Rectal smooth muscle tissue (tissue), 1 donor: ENCODE measurements at regions not wholly inside any gene's neighbourhood (a gene's known extent, or its start where the extent isn't known, plus 50 kb on each side); places are given as distances from the start of the nearest gene placed in this dataset.
"Not testable (repeated sequence)": the region's sequence is repeated elsewhere in the genome, so short reads cannot be mapped to it uniquely, and the experiment has no call there.

Source experiments
- H3K27ac ChIP-seq: one replicate; pipeline ENCODE4 v1.7.0; 2013; ENCODE audit warnings: low read depth, low read length, inconsistent platforms
- H3K27me3 ChIP-seq: one replicate; pipeline ENCODE4 v1.7.0; 2013; ENCODE audit warnings: low read length; ENCODE audit not compliant: control insufficient read depth, insufficient read depth
- H3K36me3 ChIP-seq: one replicate; pipeline ENCODE4 v1.7.0; 2013; ENCODE audit warnings: low read length; ENCODE audit not compliant: control insufficient read depth, insufficient read depth
- H3K4me1 ChIP-seq: one replicate; pipeline ENCODE4 v1.7.0; 2013; ENCODE audit warnings: low read length; ENCODE audit not compliant: control insufficient read depth, insufficient read depth
- H3K4me3 ChIP-seq: one replicate; pipeline ENCODE4 v1.7.0; 2013; ENCODE audit warnings: low read length
- H3K9ac ChIP-seq: one replicate; pipeline ENCODE4 v1.7.0; 2013; ENCODE audit warnings: low read length

- peaks cover 13% of the 10 kb centered on the region for H3K4me1 ChIP-seq
- no peak overlapping the region for H3K9ac ChIP-seq
- no peaks in the 10 kb centered on the region for H3K27me3 ChIP-seq
- no peaks in the 10 kb centered on the region for H3K36me3 ChIP-seq
- H3K4me3 ChIP-seq, result no peak overlapping the region
- peak overlapping the region; percentile 77 for H3K27ac ChIP-seq
Measured at GRCh38 chr15:70235347-70235746, 137.6 kb upstream of the TLE3 start.

- Histone ChIP-seq H3K4me1 (peaks cover 13% of the 10 kb centered on the region), H3K27me3 (no peaks in the 10 kb centered on the region), H3K4me3 (no peak overlapping the region), H3K9ac (no peak overlapping the region), H3K36me3 (no peaks in the 10 kb centered on the region), H3K27ac (no peak overlapping the region)
Measured at GRCh38 chr15:70234256-70234905, 136.7 kb upstream of the TLE3 start.

- Histone ChIP-seq H3K4me1 (peaks cover 13% of the 10 kb centered on the region), H3K27ac (no peak overlapping the region), H3K27me3 (no peaks in the 10 kb centered on the region), H3K4me3 (no peak overlapping the region), H3K36me3 (no peaks in the 10 kb centered on the region), H3K9ac (no peak overlapping the region)
Measured at GRCh38 chr15:70231484-70231883, 133.8 kb upstream of the TLE3 start.

GRCh38 chr15:70227918-70228317 is 130.2 kb upstream of the TLE3 start:
- H3K36me3 ChIP-seq, H3K4me1 ChIP-seq, H3K4me3 ChIP-seq, H3K9ac ChIP-seq, H3K27me3 ChIP-seq, H3K27ac ChIP-seq: not testable (repeated sequence)

- no peak overlapping the region for H3K9ac ChIP-seq
- H3K27me3 ChIP-seq, result no peaks in the 10 kb centered on the region
- peaks cover 2% of the 10 kb centered on the region for H3K4me1 ChIP-seq
- no peaks in the 10 kb centered on the region for H3K36me3 ChIP-seq
- no peak overlapping the region for H3K27ac ChIP-seq
- no peak overlapping the region for H3K4me3 ChIP-seq
Measured at GRCh38 chr15:70227147-70227546, 129.4 kb upstream of the TLE3 start.

- no peak overlapping the region for H3K27ac ChIP-seq
- H3K36me3 ChIP-seq, result no peaks in the 10 kb centered on the region
- H3K27me3 ChIP-seq, result no peaks in the 10 kb centered on the region
- peaks cover 2% of the 10 kb centered on the region for H3K4me1 ChIP-seq
- no peak overlapping the region for H3K9ac ChIP-seq
- no peak overlapping the region for H3K4me3 ChIP-seq
Measured at GRCh38 chr15:70226337-70226980, 128.7 kb upstream of the TLE3 start.

- peaks cover 2% of the 10 kb centered on the region for H3K4me1 ChIP-seq
- no peaks in the 10 kb centered on the region for H3K36me3 ChIP-seq
- no peaks in the 10 kb centered on the region for H3K27me3 ChIP-seq
- H3K4me3 ChIP-seq, result no peak overlapping the region
- no peak overlapping the region for H3K27ac ChIP-seq
- H3K9ac ChIP-seq, result no peak overlapping the region
Measured at GRCh38 chr15:70225416-70225815, 127.7 kb upstream of the TLE3 start.

- Histone ChIP-seq H3K9ac (no peak overlapping the region), H3K4me1 (peaks cover 2% of the 10 kb centered on the region), H3K27me3 (no peaks in the 10 kb centered on the region), H3K27ac (no peak overlapping the region), H3K36me3 (no peaks in the 10 kb centered on the region), H3K4me3 (no peak overlapping the region)
Measured at GRCh38 chr15:70222606-70223005, 124.9 kb upstream of the TLE3 start.

- Histone ChIP-seq H3K27ac (no peak overlapping the region), H3K36me3 (no peaks in the 10 kb centered on the region), H3K27me3 (no peaks in the 10 kb centered on the region), H3K4me1 (peaks cover 2% of the 10 kb centered on the region), H3K4me3 (no peak overlapping the region), H3K9ac (no peak overlapping the region)
Measured at GRCh38 chr15:70220490-70221096, 122.9 kb upstream of the TLE3 start.

- no peaks in the 10 kb centered on the region for H3K36me3 ChIP-seq
- peaks cover 2% of the 10 kb centered on the region for H3K4me1 ChIP-seq
- H3K4me3 ChIP-seq, result no peak overlapping the region
- H3K27ac ChIP-seq, result no peak overlapping the region
- H3K27me3 ChIP-seq, result no peaks in the 10 kb centered on the region
- H3K9ac ChIP-seq, result no peak overlapping the region
Measured at GRCh38 chr15:70219966-70220365, 122.2 kb upstream of the TLE3 start.

GRCh38 chr15:70219256-70219895 is 121.7 kb upstream of the TLE3 start:
- no peak overlapping the region for H3K4me3 ChIP-seq
- H3K27ac ChIP-seq, result no peak overlapping the region
- peaks cover 2% of the 10 kb centered on the region for H3K4me1 ChIP-seq
- no peak overlapping the region for H3K9ac ChIP-seq
- H3K27me3 ChIP-seq, result no peaks in the 10 kb centered on the region
- H3K36me3 ChIP-seq, result no peaks in the 10 kb centered on the region

GRCh38 chr15:70217226-70218160 is 119.8 kb upstream of the TLE3 start:
- Histone ChIP-seq H3K36me3 (no peaks in the 10 kb centered on the region), H3K4me1 (no peaks in the 10 kb centered on the region), H3K4me3 (no peak overlapping the region), H3K27me3 (no peaks in the 10 kb centered on the region), H3K9ac (no peak overlapping the region), H3K27ac (no peak overlapping the region)
